SU-DHL-6 (cell line): ENCODE measurements at regions not wholly inside any gene's neighbourhood (a gene's known extent, or its start where the extent isn't known, plus 50 kb on each side); places are given as distances from the start of the nearest gene placed in this dataset.

ENCODE experiments used
- H2AFZ ChIP-seq: fragments of 200-600 bp; sonication (generic); 2 replicates; pipeline ENCODE4 v1.6.1; 2014; ENCODE audit warnings: low read depth, mild to moderate bottlenecking, moderate library complexity, mixed read lengths, antibody characterized with exemption, low read length; ENCODE audit not compliant: severe bottlenecking
- H3F3A ChIP-seq: fragments of 200-600 bp; shearing (Covaris generic); 2 replicates; pipeline ENCODE4 v1.6.0; 2016; ENCODE audit warnings: antibody characterized with exemption, mild to moderate bottlenecking; ENCODE audit not compliant: insufficient read depth
- H3K27ac ChIP-seq: fragments of 200-600 bp; sonication (generic); 2 replicates; pipeline ENCODE4 v1.5.1; 2016; ENCODE audit warnings: low read depth, mild to moderate bottlenecking, low read length, moderate library complexity, mixed read lengths
- H3K27me3 ChIP-seq: fragments of 200-600 bp; sonication (generic), shearing (Covaris generic); 2 replicates; pipeline ENCODE4 v1.6.0; 2014; ENCODE audit warnings: mild to moderate bottlenecking, low read length
- H3K36me3 ChIP-seq: fragments of 200-600 bp; sonication (generic); 2 replicates; pipeline ENCODE4 v1.6.1; 2014; ENCODE audit warnings: mild to moderate bottlenecking, low read length, mixed read lengths
- H3K4me2 ChIP-seq: fragments of 300-600, 200-600 bp; shearing (Covaris generic), sonication (generic); 2 replicates; pipeline ENCODE4 v1.6.0; 2014; ENCODE audit warnings: low read length, low read depth, mild to moderate bottlenecking; ENCODE audit not compliant: poor library complexity, severe bottlenecking
- H3K4me3 ChIP-seq: fragments of 200-600 bp; sonication (generic); 2 replicates; pipeline ENCODE4 v1.5.1; 2014; ENCODE audit warnings: antibody characterized with exemption, low read length, mild to moderate bottlenecking, mixed read lengths; ENCODE audit not compliant: insufficient read depth, poor library complexity, severe bottlenecking
- H3K79me2 ChIP-seq: fragments of 200-600 bp; sonication (generic); 2 replicates; pipeline ENCODE4 v1.6.1; 2014; ENCODE audit warnings: mild to moderate bottlenecking, low read length, moderate library complexity; ENCODE audit not compliant: insufficient read depth
- H3K9ac ChIP-seq: fragments of 200-600 bp; sonication (generic); 2 replicates; pipeline ENCODE4 v1.7.0; 2014; ENCODE audit warnings: mild to moderate bottlenecking, low read length
- H3K9me2 ChIP-seq: fragments of 200-600 bp; sonication (generic); replicated peaks from 2 replicates; pipeline ENCODE4 v1.6.1; 2014; ENCODE audit warnings: low read length; ENCODE audit not compliant: insufficient read depth
- H3K9me3 ChIP-seq: fragments of 200-600 bp; sonication (generic); 2 replicates; pipeline ENCODE4 v1.6.1; 2014; ENCODE audit warnings: low read length, mixed read lengths; ENCODE audit not compliant: insufficient read depth
- H4K20me1 ChIP-seq: fragments of 200-600 bp; sonication (generic); 2 replicates; pipeline ENCODE4 v1.6.1; 2014; ENCODE audit warnings: low read depth, mild to moderate bottlenecking, antibody characterized with exemption, low read length, moderate library complexity, mixed read lengths
- EZH2phosphoT487 ChIP-seq: fragments of 200-600 bp; sonication (generic), shearing (Covaris generic); conservative IDR thresholded peaks from 2 replicates; pipeline ENCODE4 v1.6.1; 2018; ENCODE audit warnings: mild to moderate bottlenecking, antibody characterized with exemption, low read length, moderate library complexity, mixed read lengths
- TF ChIP-seq, protein P1 (sequence below): fragments of 200-600 bp; sonication (generic); IDR thresholded peaks from one replicate; pipeline ENCODE4 v1.5.1; 2017; ENCODE audit warnings: antibody characterized with exemption, mild to moderate bottlenecking, low read length, moderate library complexity; ENCODE audit not compliant: insufficient read depth, poor library complexity, severe bottlenecking

GRCh38 chr9:110099236-110100095 is 108.5 kb downstream of the C9orf152 start:
- H3K36me3 ChIP-seq, result peaks cover 12% of the 10 kb centered on the region; the same call in 1 of the 2 replicates
- H4K20me1 ChIP-seq, result peaks cover 33% of the 10 kb centered on the region
- H3K27me3 ChIP-seq, result no peaks in the 10 kb centered on the region
- no peak overlapping the region for H2AFZ ChIP-seq
- H3K27ac ChIP-seq, result no peak overlapping the region
- no peaks in the 10 kb centered on the region; the same call in 1 of the 2 replicates for H3F3A ChIP-seq
- TF ChIP-seq, protein P1, sequence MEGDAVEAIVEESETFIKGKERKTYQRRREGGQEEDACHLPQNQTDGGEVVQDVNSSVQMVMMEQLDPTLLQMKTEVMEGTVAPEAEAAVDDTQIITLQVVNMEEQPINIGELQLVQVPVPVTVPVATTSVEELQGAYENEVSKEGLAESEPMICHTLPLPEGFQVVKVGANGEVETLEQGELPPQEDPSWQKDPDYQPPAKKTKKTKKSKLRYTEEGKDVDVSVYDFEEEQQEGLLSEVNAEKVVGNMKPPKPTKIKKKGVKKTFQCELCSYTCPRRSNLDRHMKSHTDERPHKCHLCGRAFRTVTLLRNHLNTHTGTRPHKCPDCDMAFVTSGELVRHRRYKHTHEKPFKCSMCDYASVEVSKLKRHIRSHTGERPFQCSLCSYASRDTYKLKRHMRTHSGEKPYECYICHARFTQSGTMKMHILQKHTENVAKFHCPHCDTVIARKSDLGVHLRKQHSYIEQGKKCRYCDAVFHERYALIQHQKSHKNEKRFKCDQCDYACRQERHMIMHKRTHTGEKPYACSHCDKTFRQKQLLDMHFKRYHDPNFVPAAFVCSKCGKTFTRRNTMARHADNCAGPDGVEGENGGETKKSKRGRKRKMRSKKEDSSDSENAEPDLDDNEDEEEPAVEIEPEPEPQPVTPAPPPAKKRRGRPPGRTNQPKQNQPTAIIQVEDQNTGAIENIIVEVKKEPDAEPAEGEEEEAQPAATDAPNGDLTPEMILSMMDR, result no peak
- no peak for TF ChIP-seq EZH2phosphoT487
- no peaks in the 10 kb centered on the region for H3K9me3 ChIP-seq
- H3K9me2 ChIP-seq, result no peaks in the 10 kb centered on the region
- H3K4me2 ChIP-seq, result no peak overlapping the region
- H3K79me2 ChIP-seq, result peaks cover 86% of the 10 kb centered on the region
- H3K9ac ChIP-seq, result no peak overlapping the region
- no peak overlapping the region for H3K4me3 ChIP-seq

GRCh38 chr9:110101531-110102161 is 106.3 kb downstream of the C9orf152 start:
- H3K4me3 ChIP-seq, result no peak overlapping the region

GRCh38 chr9:110103257-110103656 is 104.7 kb downstream of the C9orf152 start:
- Histone ChIP-seq H3K27ac (no peak overlapping the region), H3K36me3 (peaks cover 18% of the 10 kb centered on the region; the same call in 1 of the 2 replicates), H3K9me2 (no peaks in the 10 kb centered on the region), H3K9ac (no peak overlapping the region), H3K4me3 (no peak overlapping the region), H3F3A (peaks cover 6% of the 10 kb centered on the region; the same call in 1 of the 2 replicates), H3K4me2 (no peak overlapping the region), H3K9me3 (no peaks in the 10 kb centered on the region), H2AFZ (no peak overlapping the region), H3K79me2 (peaks cover 98% of the 10 kb centered on the region), H3K27me3 (no peaks in the 10 kb centered on the region), H4K20me1 (peaks cover 33% of the 10 kb centered on the region; the same call in 1 of the 2 replicates)
- TF ChIP-seq EZH2phosphoT487, result no peak
- TF ChIP-seq, protein P1, result no peak

More at GRCh38 chr9:110101531-110102161, 106.3 kb downstream of the C9orf152 start:
- Histone ChIP-seq H4K20me1 (peaks cover 31% of the 10 kb centered on the region; the same call in 1 of the 2 replicates), H3K9me2 (no peaks in the 10 kb centered on the region), H3K79me2 (peaks cover 86% of the 10 kb centered on the region), H3K4me2 (no peak overlapping the region), H3F3A (peaks cover 6% of the 10 kb centered on the region; the same call in 1 of the 2 replicates), H2AFZ (no peak overlapping the region), H3K9me3 (no peaks in the 10 kb centered on the region), H3K9ac (no peak overlapping the region), H3K36me3 (peaks cover 18% of the 10 kb centered on the region; the same call in 1 of the 2 replicates), H3K27me3 (no peaks in the 10 kb centered on the region), H3K27ac (peak overlapping the region; percentile 6; the same call in 1 of the 2 replicates)
- no peak for TF ChIP-seq EZH2phosphoT487
- TF ChIP-seq, protein P1, result no peak
